IMR-90 (cell line): ENCODE measurements at regions not wholly inside any gene's neighbourhood (a gene's known extent, or its start where the extent isn't known, plus 50 kb on each side); places are given as distances from the start of the nearest gene placed in this dataset.

Experiments
- ATAC-seq: fragments of 200-7000 bp; cut with Tn5 transposase; 2 replicates; pipeline ENCODE4 v1.9.1; 2020; ENCODE audit warnings: low read depth, mild to moderate bottlenecking, moderate library complexity
- BruUV-seq: library from RNA; stranded (reverse); fragments of 400-500 nt; replicated peaks from 2 replicates; lab custom pipeline; 2021; lab: Mats Ljungman, UMichigan
- CTCF ChIA-PET: fragments of 300-600 bp; formaldehyde crosslinking; extraction: SDS; loops from one replicate; lab custom pipeline; 2021; ENCODE audit warnings: antibody characterized with exemption; lab: Yijun Ruan, JAX
- POLR2A ChIA-PET: fragments of 300-600 bp; sonication (Branson Sonifier 250); formaldehyde crosslinking; loops from one replicate; lab custom pipeline; 2022; ENCODE audit warnings: antibody characterized with exemption; ENCODE audit not compliant: unreplicated experiment; lab: Charles Lee
- DNase-seq: peaks from one replicate; pipeline ENCODE4 v3.0.0; 2013
- H2AFZ ChIP-seq: replicated peaks from 2 replicates; pipeline ENCODE3; 2013; ENCODE audit warnings: low read length, mild to moderate bottlenecking; ENCODE audit not compliant: poor library complexity
- H2AK5ac ChIP-seq: 2 replicates; pipeline ENCODE4 v1.6.1; 2013; ENCODE audit warnings: low read depth, low read length, inconsistent platforms
- H2AK9ac ChIP-seq: replicated peaks from 2 replicates; pipeline ENCODE3; 2013; ENCODE audit warnings: mild to moderate bottlenecking, low read depth, low read length, moderate library complexity; ENCODE audit not compliant: poor library complexity
- H2BK120ac ChIP-seq: 2 replicates; pipeline ENCODE4 v1.6.1; 2013; ENCODE audit warnings: low read depth, low read length, inconsistent platforms
- H2BK15ac ChIP-seq: 3 replicates; pipeline ENCODE4 v1.6.1; 2013; ENCODE audit warnings: low read depth, low read length, inconsistent platforms
- H2BK20ac ChIP-seq: 2 replicates; pipeline ENCODE4 v1.6.1; 2013; ENCODE audit warnings: low read depth, mild to moderate bottlenecking, inconsistent platforms, low read length, moderate library complexity
- H2BK5ac ChIP-seq: 2 replicates; pipeline ENCODE4 v1.6.1; 2013; ENCODE audit warnings: mild to moderate bottlenecking, low read depth, low read length, inconsistent platforms; ENCODE audit not compliant: poor library complexity, severe bottlenecking
- H3K14ac ChIP-seq: replicated peaks from 2 replicates; pipeline ENCODE4 v1.6.1; 2013; ENCODE audit warnings: low read depth, low read length, inconsistent platforms
- H3K18ac ChIP-seq: 2 replicates; pipeline ENCODE4 v1.6.1; 2013; ENCODE audit warnings: low read depth, low read length, control low read depth
- H3K23ac ChIP-seq: 2 replicates; pipeline ENCODE4 v1.6.1; 2013; ENCODE audit warnings: low read depth, low read length, inconsistent platforms
- H3K27ac ChIP-seq: 2 replicates; pipeline ENCODE4 v1.5.1; 2013; ENCODE audit warnings: mild to moderate bottlenecking, control low read depth, low read length; ENCODE audit not compliant: insufficient read depth
- H3K27me3 ChIP-seq: 2 replicates; pipeline ENCODE4 v1.6.1; 2013; ENCODE audit warnings: low read length; ENCODE audit not compliant: control insufficient read depth, insufficient read depth
- H3K36me3 ChIP-seq: 2 replicates; pipeline ENCODE4 v1.6.1; 2013; ENCODE audit warnings: low read length, mixed read lengths; ENCODE audit not compliant: control insufficient read depth, insufficient read depth
- H3K4ac ChIP-seq: 2 replicates; pipeline ENCODE4 v1.6.1; 2013; ENCODE audit warnings: low read depth, low read length, inconsistent platforms
- H3K4me1 ChIP-seq: 2 replicates; pipeline ENCODE4 v1.6.1; 2013; ENCODE audit warnings: low read length, mixed read lengths; ENCODE audit not compliant: control insufficient read depth, insufficient read depth
- H3K4me2 ChIP-seq: 2 replicates; pipeline ENCODE4 v1.6.1; 2013; ENCODE audit warnings: low read depth, mild to moderate bottlenecking, control low read depth, low read length, moderate library complexity
- H3K4me3 ChIP-seq: 2 replicates; pipeline ENCODE4 v1.5.1; 2013; ENCODE audit warnings: low read depth, mild to moderate bottlenecking, control low read depth, low read length, moderate library complexity; ENCODE audit not compliant: insufficient read depth
- H3K56ac ChIP-seq: 2 replicates; pipeline ENCODE4 v1.6.1; 2013; ENCODE audit warnings: low read length, inconsistent platforms; ENCODE audit not compliant: insufficient read depth; ENCODE audit errors: extremely low read depth
- H3K79me1 ChIP-seq, 2 experiments: 2 replicates each; pipeline ENCODE4 v1.6.1; 2013; ENCODE audit warnings: low read length in 2 of 2, inconsistent platforms in 1 of 2, low read depth in 1 of 2
- H3K9ac ChIP-seq: 2 replicates; pipeline ENCODE4 v1.6.1; 2013; ENCODE audit warnings: low read depth, low read length, control low read depth
- H3K9me1 ChIP-seq: 2 replicates; pipeline ENCODE4 v1.6.1; 2013; ENCODE audit warnings: low read length, inconsistent platforms; ENCODE audit not compliant: insufficient read depth
- H3K9me3 ChIP-seq: 2 replicates; pipeline ENCODE4 v1.6.1; 2013; ENCODE audit warnings: low read length; ENCODE audit not compliant: control insufficient read depth, insufficient read depth
- H4K20me1 ChIP-seq: 2 replicates; pipeline ENCODE4 v1.6.1; 2013; ENCODE audit warnings: low read length, inconsistent platforms; ENCODE audit not compliant: insufficient read depth
- H4K5ac ChIP-seq: 2 replicates; pipeline ENCODE4 v1.6.1; 2013; ENCODE audit warnings: mild to moderate bottlenecking, low read depth, low read length, control low read depth
- H4K8ac ChIP-seq, 2 experiments: 2 replicates each; pipeline ENCODE4 v1.6.1; 2013; ENCODE audit warnings: low read depth in 2 of 2, low read length in 2 of 2, control low read depth in 1 of 2, inconsistent platforms in 1 of 2
- H4K91ac ChIP-seq: 2 replicates; pipeline ENCODE4 v1.6.1; 2013; ENCODE audit warnings: low read depth, low read length, inconsistent platforms; ENCODE audit not compliant: insufficient read depth
- CEBPB ChIP-seq: IDR thresholded peaks from 2 replicates; pipeline ENCODE4 v1.6.1; 2012; ENCODE audit warnings: low read depth, low read length, improper control_type of control experiment
- CTCF ChIP-seq: conservative IDR thresholded peaks from 2 replicates; pipeline ENCODE4 v1.5.1; 2012; ENCODE audit warnings: mild to moderate bottlenecking, low read depth, low read length, improper control_type of control experiment
- ELK1 ChIP-seq: fragments of 150-350 bp; IDR thresholded peaks from 2 replicates; pipeline ENCODE4 v1.6.1; 2016; ENCODE audit warnings: low read depth, mild to moderate bottlenecking, low read length, moderate library complexity, borderline replicate concordance
- MAFK ChIP-seq: IDR thresholded peaks from 2 replicates; pipeline ENCODE4 v1.6.1; 2012; ENCODE audit warnings: low read depth, low read length, improper control_type of control experiment
- MAZ ChIP-seq: IDR thresholded peaks from 2 replicates; pipeline ENCODE4 v1.6.1; 2012; ENCODE audit warnings: low read depth, mild to moderate bottlenecking, low read length, improper control_type of control experiment, moderate library complexity, borderline replicate concordance
- MXI1 ChIP-seq: IDR thresholded peaks from 2 replicates; pipeline ENCODE4 v1.6.1; 2012; ENCODE audit warnings: low read depth, mild to moderate bottlenecking, low read length, moderate library complexity, borderline replicate concordance
- NFE2L2 ChIP-seq: fragments of 150-350 bp; IDR thresholded peaks from 2 replicates; pipeline ENCODE4 v1.6.1; 2016; ENCODE audit warnings: low read depth, mild to moderate bottlenecking, low read length
- POLR2A ChIP-seq: IDR thresholded peaks from 2 replicates; pipeline ENCODE4 v1.6.1; 2012; ENCODE audit warnings: mild to moderate bottlenecking, low read depth, low read length
- RAD21 ChIP-seq: IDR thresholded peaks from 2 replicates; pipeline ENCODE4 v1.6.1; 2012; ENCODE audit warnings: low read length, improper control_type of control experiment
- SMC3 ChIP-seq: fragments of 150-350 bp; IDR thresholded peaks from 2 replicates; pipeline ENCODE4 v1.6.1; 2016; ENCODE audit warnings: low read depth, mild to moderate bottlenecking, antibody characterized with exemption, low read length, moderate library complexity
- USF2 ChIP-seq: fragments of 150-350 bp; IDR thresholded peaks from 2 replicates; pipeline ENCODE4 v1.6.1; 2017; ENCODE audit warnings: mild to moderate bottlenecking, antibody characterized with exemption, low read length, low read depth
- WGBS, 2 experiments: methylation state at CpG; one replicate each; pipeline versions ENCODE4 v1.1.5 to v1.1.7; 2013; ENCODE audit warnings: missing lambda C conversion rate in 2 of 2; ENCODE audit not compliant: insufficient read length in 1 of 2; ENCODE audit errors: extremely low coverage in 2 of 2; 5-methylcytosine and 5-hydroxymethylcytosine counted together
- dilution Hi-C: fragments of 300-500 bp; cut with HindIII; formaldehyde crosslinking; loops from one replicate; pipeline ENCODE4 v1.14.3; 2018; ENCODE audit warnings: low sequenced_read_pairs; ENCODE audit not compliant: unreplicated experiment
- in situ Hi-C: fragments of 300-500 bp; cut with MboI; formaldehyde crosslinking; loops from 3 replicates; pipeline ENCODE4 v1.14.3; 2019; ENCODE audit warnings: low sequenced_read_pairs, inconsistent platforms, mixed read lengths
- intact Hi-C: fragments of 100-400 bp; cut with micrococcal nuclease; formaldehyde crosslinking; loops from 2 replicates; pipeline ENCODE4 v1.10.0; 2022

GRCh38 chr20:26308961-26309360, 612.3 kb upstream of the ZNF337 start:
- Histone ChIP-seq H2AK5ac (no peak overlapping the region), H4K20me1 (no peaks in the 10 kb centered on the region), H3K36me3 (no peaks in the 10 kb centered on the region), H3K27me3 (no peaks in the 10 kb centered on the region), H2BK20ac (no peak overlapping the region), H2AFZ (no peak overlapping the region), H3K4me2 (no peak overlapping the region), H2BK15ac (no peak overlapping the region), H3K4me3 (no peak overlapping the region), H2AK9ac (no peak overlapping the region), H3K18ac (no peak overlapping the region), H4K91ac (no peak overlapping the region), H3K9me3 (no peaks in the 10 kb centered on the region), H3K56ac (no peak overlapping the region), H4K5ac (no peak overlapping the region), H3K14ac (no peak overlapping the region), H3K23ac (no peak overlapping the region), H3K4ac (no peak overlapping the region), H3K9ac (no peak overlapping the region), H3K27ac (no peak overlapping the region), H3K9me1 (no peaks in the 10 kb centered on the region), H3K4me1 (no peaks in the 10 kb centered on the region), H2BK120ac (no peak overlapping the region), H4K8ac (no peak overlapping the region), H3K79me1 (no peaks in the 10 kb centered on the region), H2BK5ac (no peak overlapping the region)
- in situ Hi-C loops (no loop called here), dilution Hi-C loops (no loop called here), intact Hi-C loops (no loop called here)
- TF ChIP-seq NFE2L2, result no peak
- no peak for TF ChIP-seq CTCF
- no peak for TF ChIP-seq MAFK
- TF ChIP-seq RAD21, result no peak
- TF ChIP-seq MXI1, result no peak
- no peak for TF ChIP-seq MAZ
- TF ChIP-seq CEBPB, result no peak
- no peak for TF ChIP-seq POLR2A
- no peak for TF ChIP-seq USF2
- TF ChIP-seq ELK1, result no peak
- no peak for TF ChIP-seq SMC3
- no peak for ATAC-seq
- no peak for DNase-seq
- ChIA-PET POLR2A (no interaction called here), CTCF (no interaction called here)
- WGBS, 2 experiments, result no CpG with 5 or more reads among the region's 2 CpGs
- no TSS peak for BruUV-seq
